ENCODE measurements at regions not wholly inside any gene's neighbourhood (a gene's known extent, or its start where the extent isn't known, plus 50 kb on each side); places are given as distances from the start of the nearest gene placed in this dataset.

DNA sequence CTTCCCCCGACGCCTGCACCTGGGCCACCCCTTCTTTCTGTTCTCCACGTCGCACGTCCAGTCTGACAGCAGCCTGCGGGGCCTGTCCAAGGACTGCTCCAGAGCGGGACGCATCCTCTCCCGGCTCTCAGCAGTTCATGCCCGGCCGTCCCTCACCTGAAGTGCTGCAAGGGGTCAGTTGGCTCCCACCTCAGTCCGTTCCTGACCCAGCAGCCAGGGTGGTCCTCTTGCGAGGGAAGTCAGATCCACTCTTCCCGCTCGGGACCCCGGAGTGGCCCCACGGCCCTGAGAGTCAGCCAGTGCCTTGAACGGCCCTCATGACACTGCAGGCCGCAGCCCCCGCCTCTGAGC lies 249.7 kb upstream of the IRX4 start:
- Mint-ChIP-seq H3K36me3 (ENCODE audit: insufficient read depth, unreplicated experiment) (no peaks in the 10 kb centered on the region), H3K9me3 (ENCODE audit: unreplicated experiment) (no peaks in the 10 kb centered on the region), H3K27ac (ENCODE audit: low read depth, unreplicated experiment) (no peak overlapping the region), H3K27me3 (ENCODE audit: insufficient read depth, unreplicated experiment) (no peaks in the 10 kb centered on the region), H3K4me3 (ENCODE audit: unreplicated experiment) (no peak overlapping the region), H3K4me1 (ENCODE audit: insufficient read depth, unreplicated experiment) (peaks cover 18% of the 10 kb centered on the region)
- POLR2A ChIA-PET: no interaction called here
- TF ChIP-seq, protein P1, sequence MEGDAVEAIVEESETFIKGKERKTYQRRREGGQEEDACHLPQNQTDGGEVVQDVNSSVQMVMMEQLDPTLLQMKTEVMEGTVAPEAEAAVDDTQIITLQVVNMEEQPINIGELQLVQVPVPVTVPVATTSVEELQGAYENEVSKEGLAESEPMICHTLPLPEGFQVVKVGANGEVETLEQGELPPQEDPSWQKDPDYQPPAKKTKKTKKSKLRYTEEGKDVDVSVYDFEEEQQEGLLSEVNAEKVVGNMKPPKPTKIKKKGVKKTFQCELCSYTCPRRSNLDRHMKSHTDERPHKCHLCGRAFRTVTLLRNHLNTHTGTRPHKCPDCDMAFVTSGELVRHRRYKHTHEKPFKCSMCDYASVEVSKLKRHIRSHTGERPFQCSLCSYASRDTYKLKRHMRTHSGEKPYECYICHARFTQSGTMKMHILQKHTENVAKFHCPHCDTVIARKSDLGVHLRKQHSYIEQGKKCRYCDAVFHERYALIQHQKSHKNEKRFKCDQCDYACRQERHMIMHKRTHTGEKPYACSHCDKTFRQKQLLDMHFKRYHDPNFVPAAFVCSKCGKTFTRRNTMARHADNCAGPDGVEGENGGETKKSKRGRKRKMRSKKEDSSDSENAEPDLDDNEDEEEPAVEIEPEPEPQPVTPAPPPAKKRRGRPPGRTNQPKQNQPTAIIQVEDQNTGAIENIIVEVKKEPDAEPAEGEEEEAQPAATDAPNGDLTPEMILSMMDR (IDR thresholded peaks at IDR 0.05; ENCODE audit: unreplicated experiment): no peak
- no TSS peak for BruUV-seq (replicated peaks)
- CTCF ChIA-PET: no interaction called here
- no peak for DNase-seq (ENCODE audit: unreplicated experiment)
- intact Hi-C loops (cut with micrococcal nuclease): no loop called here

DNA sequence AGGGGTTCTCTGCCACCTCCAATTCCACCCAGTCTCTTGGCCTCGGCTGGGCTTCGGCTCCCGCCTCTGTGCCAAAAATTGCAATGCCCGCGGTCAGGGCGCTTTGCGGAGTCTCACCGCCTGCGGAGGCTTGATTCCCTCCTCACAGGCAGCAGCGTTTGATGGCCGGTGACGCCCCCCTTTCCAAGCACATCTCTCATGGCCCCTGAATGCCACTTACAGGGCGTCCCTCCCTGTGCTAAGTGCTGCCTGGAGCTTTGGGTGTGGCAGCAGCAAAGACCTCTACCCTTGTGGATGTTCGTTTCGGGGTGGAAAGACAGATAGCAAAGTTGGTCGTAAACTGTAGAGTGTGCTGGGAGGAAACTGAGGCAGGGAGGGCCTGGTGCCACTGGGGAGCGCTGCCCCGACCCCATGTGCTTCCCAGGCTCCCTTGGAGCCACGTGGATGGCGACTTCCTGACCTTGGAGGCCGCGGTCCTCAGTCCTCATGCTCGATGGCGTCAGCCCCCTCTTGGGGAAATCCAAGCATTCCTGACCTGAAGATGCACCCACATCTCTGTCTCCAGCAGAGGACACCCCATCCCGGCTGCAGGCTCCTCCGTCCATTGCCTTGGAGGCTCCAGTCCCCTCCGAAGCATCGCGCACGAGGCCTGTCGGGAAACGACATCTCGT lies 249.2 kb upstream of the IRX4 start:
- ChIA-PET CTCF (no interaction called here), POLR2A (no interaction called here)
- Mint-ChIP-seq H3K4me1 (ENCODE audit: insufficient read depth, unreplicated experiment) (peaks cover 18% of the 10 kb centered on the region), H3K9me3 (ENCODE audit: unreplicated experiment) (no peaks in the 10 kb centered on the region), H3K27me3 (ENCODE audit: insufficient read depth, unreplicated experiment) (no peaks in the 10 kb centered on the region), H3K36me3 (ENCODE audit: insufficient read depth, unreplicated experiment) (no peaks in the 10 kb centered on the region), H3K4me3 (ENCODE audit: unreplicated experiment) (no peak overlapping the region), H3K27ac (ENCODE audit: low read depth, unreplicated experiment) (no peak overlapping the region)
- BruUV-seq (replicated peaks): no TSS peak
- TF ChIP-seq, protein P1 (IDR thresholded peaks at IDR 0.05; ENCODE audit: unreplicated experiment): no peak
- no peak for DNase-seq (ENCODE audit: unreplicated experiment)
- intact Hi-C loops (cut with micrococcal nuclease): no loop called here

DNA sequence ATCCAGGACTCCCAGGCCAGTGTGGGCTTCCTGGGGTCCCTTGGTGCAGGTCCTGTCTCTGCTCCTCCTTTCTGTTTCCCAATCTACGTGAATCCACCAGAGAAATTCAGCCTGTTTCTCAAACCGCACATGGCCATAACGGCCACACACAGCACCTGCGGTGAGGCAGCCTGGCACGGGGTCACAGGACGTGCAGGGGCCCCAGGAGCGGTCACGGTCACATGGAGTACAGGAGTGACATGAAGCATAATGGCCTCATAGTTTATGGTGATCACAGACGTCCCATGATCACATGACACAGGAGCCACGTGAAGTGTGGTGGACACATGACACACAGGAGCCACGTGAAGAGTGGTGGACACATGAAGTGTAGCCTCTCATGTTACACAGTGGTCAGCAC lies 248.5 kb upstream of the IRX4 start:
- intact Hi-C loops (cut with micrococcal nuclease): no loop called here
- ChIA-PET CTCF (no interaction called here), POLR2A (no interaction called here)
- peaks cover 18% of the 10 kb centered on the region for H3K4me1 Mint-ChIP-seq (ENCODE audit: insufficient read depth, unreplicated experiment)
- TF ChIP-seq, protein P1 (IDR thresholded peaks at IDR 0.05; ENCODE audit: unreplicated experiment): no peak
- no peaks in the 10 kb centered on the region for H3K36me3 Mint-ChIP-seq (ENCODE audit: insufficient read depth, unreplicated experiment)
- peaks cover 7% of the 10 kb centered on the region for H3K27me3 Mint-ChIP-seq (ENCODE audit: insufficient read depth, unreplicated experiment)
- H3K4me3 Mint-ChIP-seq (ENCODE audit: unreplicated experiment): no peak overlapping the region
- no TSS peak for BruUV-seq (replicated peaks)
- H3K27ac Mint-ChIP-seq (ENCODE audit: low read depth, unreplicated experiment): no peak overlapping the region
- no peak for DNase-seq (ENCODE audit: unreplicated experiment)
- no peaks in the 10 kb centered on the region for H3K9me3 Mint-ChIP-seq (ENCODE audit: unreplicated experiment)

DNA sequence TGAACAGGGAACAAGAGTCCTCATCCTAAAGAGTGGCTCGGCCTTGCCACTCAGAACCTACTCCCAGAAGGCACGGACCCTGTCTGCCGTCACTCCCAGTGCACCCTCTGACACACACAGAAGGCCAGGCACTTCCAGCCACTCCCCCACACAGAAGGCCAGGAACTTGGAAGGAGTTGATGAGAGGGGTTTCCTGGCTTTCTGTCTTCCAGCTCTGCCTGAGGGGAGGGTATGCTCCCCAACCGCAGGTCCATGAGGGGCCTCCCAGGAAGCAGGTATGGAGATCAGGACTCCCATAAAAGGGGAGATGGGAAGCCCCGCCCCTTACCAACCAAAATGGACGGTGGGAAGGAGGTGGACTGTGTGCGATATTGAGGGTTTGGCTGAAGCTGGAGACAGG lies 247.6 kb upstream of the IRX4 start:
- Mint-ChIP-seq H3K27ac (ENCODE audit: low read depth, unreplicated experiment) (no peak overlapping the region), H3K4me1 (ENCODE audit: insufficient read depth, unreplicated experiment) (peaks cover 18% of the 10 kb centered on the region), H3K36me3 (ENCODE audit: insufficient read depth, unreplicated experiment) (no peaks in the 10 kb centered on the region), H3K27me3 (ENCODE audit: insufficient read depth, unreplicated experiment) (peaks cover 14% of the 10 kb centered on the region), H3K9me3 (ENCODE audit: unreplicated experiment) (no peaks in the 10 kb centered on the region), H3K4me3 (ENCODE audit: unreplicated experiment) (no peak overlapping the region)
- no TSS peak for BruUV-seq (replicated peaks)
- ChIA-PET CTCF (no interaction called here), POLR2A (no interaction called here)
- TF ChIP-seq, protein P1 (IDR thresholded peaks at IDR 0.05; ENCODE audit: unreplicated experiment): no peak
- intact Hi-C loops (cut with micrococcal nuclease): no loop called here
- DNase-seq (ENCODE audit: unreplicated experiment): no peak

Measured in MCF 10A (cell line).